HG02759 (cell line): ENCODE measurements at regions not wholly inside any gene's neighbourhood (a gene's known extent, or its start where the extent isn't known, plus 50 kb on each side); places are given as distances from the start of the nearest gene placed in this dataset.

ENCODE experiments used
- ATAC-seq: cut with Tn5 transposase; IDR thresholded peaks from one replicate; pipeline ENCODE4 v1.9.1; 2021; ENCODE audit warnings: mild to moderate bottlenecking, moderate library complexity; ENCODE audit not compliant: unreplicated experiment

- ATAC-seq = no peak
Measured at GRCh38 chr2:22897428-22897827, 487.6 kb upstream of the KLHL29 start.

GRCh38 chr2:22900674-22901073 is 484.3 kb upstream of the KLHL29 start:
- ATAC-seq = no peak

- no peak for ATAC-seq
Measured at GRCh38 chr2:22901471-22902179, 483.4 kb upstream of the KLHL29 start.

- ATAC-seq = no peak
Measured at GRCh38 chr2:22902180-22902550, 482.8 kb upstream of the KLHL29 start.

- no peak for ATAC-seq
Measured at GRCh38 chr2:22902662-22903165, 482.3 kb upstream of the KLHL29 start.

- no peak for ATAC-seq
Measured at GRCh38 chr2:22903616-22904015, 481.4 kb upstream of the KLHL29 start.

GRCh38 chr2:22904126-22904684 is 480.8 kb upstream of the KLHL29 start:
- no peak for ATAC-seq

GRCh38 chr2:22907330-22907729 is 477.6 kb upstream of the KLHL29 start:
- no peak for ATAC-seq

- no peak for ATAC-seq
Measured at GRCh38 chr2:22912398-22912797, 472.6 kb upstream of the KLHL29 start.

- ATAC-seq = no peak
Measured at GRCh38 chr2:22929998-22930397, 455.0 kb upstream of the KLHL29 start.

GRCh38 chr2:22930781-22931180 is 454.2 kb upstream of the KLHL29 start:
- no peak for ATAC-seq

- no peak for ATAC-seq
Measured at GRCh38 chr2:22932288-22932687, 452.7 kb upstream of the KLHL29 start.

- ATAC-seq = no peak
Measured at GRCh38 chr2:22934747-22935146, 450.2 kb upstream of the KLHL29 start.

- no peak for ATAC-seq
Measured at GRCh38 chr2:22942441-22942840, 442.5 kb upstream of the KLHL29 start.

GRCh38 chr2:22944143-22944542 is 440.8 kb upstream of the KLHL29 start:
- ATAC-seq = no peak

GRCh38 chr2:22946553-22946952 is 438.4 kb upstream of the KLHL29 start:
- no peak for ATAC-seq

- ATAC-seq = no peak
Measured at GRCh38 chr2:22947741-22948140, 437.2 kb upstream of the KLHL29 start.

- ATAC-seq = no peak
Measured at GRCh38 chr2:22950431-22950830, 434.5 kb upstream of the KLHL29 start.

GRCh38 chr2:22952656-22953225 is 432.2 kb upstream of the KLHL29 start:
- ATAC-seq = no peak

- no peak for ATAC-seq
Measured at GRCh38 chr2:22957446-22957845, 427.5 kb upstream of the KLHL29 start.

- ATAC-seq = no peak
Measured at GRCh38 chr2:22958308-22958707, 426.7 kb upstream of the KLHL29 start.

- ATAC-seq = no peak
Measured at GRCh38 chr2:22967756-22968155, 417.2 kb upstream of the KLHL29 start.
